ENCODE measurements at regions not wholly inside any gene's neighbourhood (a gene's known extent, or its start where the extent isn't known, plus 50 kb on each side); places are given as distances from the start of the nearest gene placed in this dataset.

GRCh38 chr6:6909111-6909510, 198.7 kb upstream of the RREB1 start:
- no peak for TF ChIP-seq POLR2AphosphoS5 (IDR thresholded peaks at IDR 0.05; ENCODE audit: low read depth)
- no peak for TF ChIP-seq STAT1 (IDR thresholded peaks at IDR 0.05; ENCODE audit: unreplicated experiment)
- TF ChIP-seq, protein P1, sequence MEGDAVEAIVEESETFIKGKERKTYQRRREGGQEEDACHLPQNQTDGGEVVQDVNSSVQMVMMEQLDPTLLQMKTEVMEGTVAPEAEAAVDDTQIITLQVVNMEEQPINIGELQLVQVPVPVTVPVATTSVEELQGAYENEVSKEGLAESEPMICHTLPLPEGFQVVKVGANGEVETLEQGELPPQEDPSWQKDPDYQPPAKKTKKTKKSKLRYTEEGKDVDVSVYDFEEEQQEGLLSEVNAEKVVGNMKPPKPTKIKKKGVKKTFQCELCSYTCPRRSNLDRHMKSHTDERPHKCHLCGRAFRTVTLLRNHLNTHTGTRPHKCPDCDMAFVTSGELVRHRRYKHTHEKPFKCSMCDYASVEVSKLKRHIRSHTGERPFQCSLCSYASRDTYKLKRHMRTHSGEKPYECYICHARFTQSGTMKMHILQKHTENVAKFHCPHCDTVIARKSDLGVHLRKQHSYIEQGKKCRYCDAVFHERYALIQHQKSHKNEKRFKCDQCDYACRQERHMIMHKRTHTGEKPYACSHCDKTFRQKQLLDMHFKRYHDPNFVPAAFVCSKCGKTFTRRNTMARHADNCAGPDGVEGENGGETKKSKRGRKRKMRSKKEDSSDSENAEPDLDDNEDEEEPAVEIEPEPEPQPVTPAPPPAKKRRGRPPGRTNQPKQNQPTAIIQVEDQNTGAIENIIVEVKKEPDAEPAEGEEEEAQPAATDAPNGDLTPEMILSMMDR (conservative IDR thresholded peaks at IDR 0.05; ENCODE audit: low read depth in 2 of 2) = no peak
- TF ChIP-seq, protein P2, sequence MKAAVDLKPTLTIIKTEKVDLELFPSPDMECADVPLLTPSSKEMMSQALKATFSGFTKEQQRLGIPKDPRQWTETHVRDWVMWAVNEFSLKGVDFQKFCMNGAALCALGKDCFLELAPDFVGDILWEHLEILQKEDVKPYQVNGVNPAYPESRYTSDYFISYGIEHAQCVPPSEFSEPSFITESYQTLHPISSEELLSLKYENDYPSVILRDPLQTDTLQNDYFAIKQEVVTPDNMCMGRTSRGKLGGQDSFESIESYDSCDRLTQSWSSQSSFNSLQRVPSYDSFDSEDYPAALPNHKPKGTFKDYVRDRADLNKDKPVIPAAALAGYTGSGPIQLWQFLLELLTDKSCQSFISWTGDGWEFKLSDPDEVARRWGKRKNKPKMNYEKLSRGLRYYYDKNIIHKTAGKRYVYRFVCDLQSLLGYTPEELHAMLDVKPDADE (IDR thresholded peaks at IDR 0.05) = no peak
- TF ChIP-seq EZH2 (IDR thresholded peaks at IDR 0.05; ENCODE audit: low read depth, unreplicated experiment) = no peak
- TF ChIP-seq, protein P3, sequence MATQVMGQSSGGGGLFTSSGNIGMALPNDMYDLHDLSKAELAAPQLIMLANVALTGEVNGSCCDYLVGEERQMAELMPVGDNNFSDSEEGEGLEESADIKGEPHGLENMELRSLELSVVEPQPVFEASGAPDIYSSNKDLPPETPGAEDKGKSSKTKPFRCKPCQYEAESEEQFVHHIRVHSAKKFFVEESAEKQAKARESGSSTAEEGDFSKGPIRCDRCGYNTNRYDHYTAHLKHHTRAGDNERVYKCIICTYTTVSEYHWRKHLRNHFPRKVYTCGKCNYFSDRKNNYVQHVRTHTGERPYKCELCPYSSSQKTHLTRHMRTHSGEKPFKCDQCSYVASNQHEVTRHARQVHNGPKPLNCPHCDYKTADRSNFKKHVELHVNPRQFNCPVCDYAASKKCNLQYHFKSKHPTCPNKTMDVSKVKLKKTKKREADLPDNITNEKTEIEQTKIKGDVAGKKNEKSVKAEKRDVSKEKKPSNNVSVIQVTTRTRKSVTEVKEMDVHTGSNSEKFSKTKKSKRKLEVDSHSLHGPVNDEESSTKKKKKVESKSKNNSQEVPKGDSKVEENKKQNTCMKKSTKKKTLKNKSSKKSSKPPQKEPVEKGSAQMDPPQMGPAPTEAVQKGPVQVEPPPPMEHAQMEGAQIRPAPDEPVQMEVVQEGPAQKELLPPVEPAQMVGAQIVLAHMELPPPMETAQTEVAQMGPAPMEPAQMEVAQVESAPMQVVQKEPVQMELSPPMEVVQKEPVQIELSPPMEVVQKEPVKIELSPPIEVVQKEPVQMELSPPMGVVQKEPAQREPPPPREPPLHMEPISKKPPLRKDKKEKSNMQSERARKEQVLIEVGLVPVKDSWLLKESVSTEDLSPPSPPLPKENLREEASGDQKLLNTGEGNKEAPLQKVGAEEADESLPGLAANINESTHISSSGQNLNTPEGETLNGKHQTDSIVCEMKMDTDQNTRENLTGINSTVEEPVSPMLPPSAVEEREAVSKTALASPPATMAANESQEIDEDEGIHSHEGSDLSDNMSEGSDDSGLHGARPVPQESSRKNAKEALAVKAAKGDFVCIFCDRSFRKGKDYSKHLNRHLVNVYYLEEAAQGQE (IDR thresholded peaks at IDR 0.05; ENCODE audit: unreplicated experiment) = no peak
- TF ChIP-seq JUNB (IDR thresholded peaks at IDR 0.05; ENCODE audit: unreplicated experiment) = no peak
- TF ChIP-seq ZNF114 (CRISPR knock-in tag; IDR thresholded peaks at IDR 0.05) = no peak
- TF ChIP-seq EZH2phosphoT487 (IDR thresholded peaks at IDR 0.05; ENCODE audit: unreplicated experiment) = no peak
- TF ChIP-seq NANOG (IDR thresholded peaks at IDR 0.05; ENCODE audit: borderline replicate concordance) = no peak
- TF ChIP-seq ZNF331 (CRISPR knock-in tag; IDR thresholded peaks at IDR 0.05; ENCODE audit: low read depth) = no peak
- TF ChIP-seq, protein P4, sequence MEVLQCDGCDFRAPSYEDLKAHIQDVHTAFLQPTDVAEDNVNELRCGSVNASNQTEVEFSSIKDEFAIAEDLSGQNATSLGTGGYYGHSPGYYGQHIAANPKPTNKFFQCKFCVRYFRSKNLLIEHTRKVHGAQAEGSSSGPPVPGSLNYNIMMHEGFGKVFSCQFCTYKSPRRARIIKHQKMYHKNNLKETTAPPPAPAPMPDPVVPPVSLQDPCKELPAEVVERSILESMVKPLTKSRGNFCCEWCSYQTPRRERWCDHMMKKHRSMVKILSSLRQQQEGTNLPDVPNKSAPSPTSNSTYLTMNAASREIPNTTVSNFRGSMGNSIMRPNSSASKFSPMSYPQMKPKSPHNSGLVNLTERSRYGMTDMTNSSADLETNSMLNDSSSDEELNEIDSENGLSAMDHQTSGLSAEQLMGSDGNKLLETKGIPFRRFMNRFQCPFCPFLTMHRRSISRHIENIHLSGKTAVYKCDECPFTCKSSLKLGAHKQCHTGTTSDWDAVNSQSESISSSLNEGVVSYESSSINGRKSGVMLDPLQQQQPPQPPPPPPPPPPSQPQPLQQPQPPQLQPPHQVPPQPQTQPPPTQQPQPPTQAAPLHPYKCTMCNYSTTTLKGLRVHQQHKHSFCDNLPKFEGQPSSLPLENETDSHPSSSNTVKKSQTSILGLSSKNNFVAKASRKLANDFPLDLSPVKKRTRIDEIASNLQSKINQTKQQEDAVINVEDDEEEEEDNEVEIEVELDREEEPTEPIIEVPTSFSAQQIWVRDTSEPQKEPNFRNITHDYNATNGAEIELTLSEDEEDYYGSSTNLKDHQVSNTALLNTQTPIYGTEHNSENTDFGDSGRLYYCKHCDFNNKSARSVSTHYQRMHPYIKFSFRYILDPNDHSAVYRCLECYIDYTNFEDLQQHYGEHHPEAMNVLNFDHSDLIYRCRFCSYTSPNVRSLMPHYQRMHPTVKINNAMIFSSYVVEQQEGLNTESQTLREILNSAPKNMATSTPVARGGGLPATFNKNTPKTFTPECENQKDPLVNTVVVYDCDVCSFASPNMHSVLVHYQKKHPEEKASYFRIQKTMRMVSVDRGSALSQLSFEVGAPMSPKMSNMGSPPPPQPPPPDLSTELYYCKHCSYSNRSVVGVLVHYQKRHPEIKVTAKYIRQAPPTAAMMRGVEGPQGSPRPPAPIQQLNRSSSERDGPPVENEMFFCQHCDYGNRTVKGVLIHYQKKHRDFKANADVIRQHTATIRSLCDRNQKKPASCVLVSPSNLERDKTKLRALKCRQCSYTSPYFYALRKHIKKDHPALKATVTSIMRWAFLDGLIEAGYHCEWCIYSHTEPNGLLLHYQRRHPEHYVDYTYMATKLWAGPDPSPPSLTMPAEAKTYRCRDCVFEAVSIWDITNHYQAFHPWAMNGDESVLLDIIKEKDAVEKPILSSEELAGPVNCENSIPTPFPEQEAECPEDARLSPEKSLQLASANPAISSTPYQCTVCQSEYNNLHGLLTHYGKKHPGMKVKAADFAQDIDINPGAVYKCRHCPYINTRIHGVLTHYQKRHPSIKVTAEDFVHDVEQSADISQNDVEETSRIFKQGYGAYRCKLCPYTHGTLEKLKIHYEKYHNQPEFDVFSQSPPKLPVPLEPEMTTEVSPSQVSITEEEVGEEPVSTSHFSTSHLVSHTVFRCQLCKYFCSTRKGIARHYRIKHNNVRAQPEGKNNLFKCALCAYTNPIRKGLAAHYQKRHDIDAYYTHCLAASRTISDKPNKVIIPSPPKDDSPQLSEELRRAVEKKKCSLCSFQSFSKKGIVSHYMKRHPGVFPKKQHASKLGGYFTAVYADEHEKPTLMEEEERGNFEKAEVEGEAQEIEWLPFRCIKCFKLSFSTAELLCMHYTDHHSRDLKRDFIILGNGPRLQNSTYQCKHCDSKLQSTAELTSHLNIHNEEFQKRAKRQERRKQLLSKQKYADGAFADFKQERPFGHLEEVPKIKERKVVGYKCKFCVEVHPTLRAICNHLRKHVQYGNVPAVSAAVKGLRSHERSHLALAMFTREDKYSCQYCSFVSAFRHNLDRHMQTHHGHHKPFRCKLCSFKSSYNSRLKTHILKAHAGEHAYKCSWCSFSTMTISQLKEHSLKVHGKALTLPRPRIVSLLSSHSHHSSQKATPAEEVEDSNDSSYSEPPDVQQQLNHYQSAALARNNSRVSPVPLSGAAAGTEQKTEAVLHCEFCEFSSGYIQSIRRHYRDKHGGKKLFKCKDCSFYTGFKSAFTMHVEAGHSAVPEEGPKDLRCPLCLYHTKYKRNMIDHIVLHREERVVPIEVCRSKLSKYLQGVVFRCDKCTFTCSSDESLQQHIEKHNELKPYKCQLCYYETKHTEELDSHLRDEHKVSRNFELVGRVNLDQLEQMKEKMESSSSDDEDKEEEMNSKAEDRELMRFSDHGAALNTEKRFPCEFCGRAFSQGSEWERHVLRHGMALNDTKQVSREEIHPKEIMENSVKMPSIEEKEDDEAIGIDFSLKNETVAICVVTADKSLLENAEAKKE (CRISPR knock-in tag; IDR thresholded peaks at IDR 0.05) = no peak
- TF ChIP-seq CREB1 (CRISPR knock-in tag; IDR thresholded peaks at IDR 0.05; ENCODE audit: low read depth) = no peak
- no peak overlapping the region for H3K4me3 ChIP-seq
- Mint-ChIP-seq H3K4me1 (0 out of 3 replicates have a peak, but pooled peaks cover 3% of the 10 kb centered on the region), H3K27ac (no peak overlapping the region), H3K36me3 (ENCODE audit: low read depth) (no peaks in the 10 kb centered on the region), H3K4me3 (no peak overlapping the region), H3K27me3 (ENCODE audit: insufficient read depth, low read depth, poor library complexity) (no peaks in the 10 kb centered on the region), H3K9me3 (no peaks in the 10 kb centered on the region; the same call in 2 of the 3 replicates)
- no peak overlapping the region for H3K4me2 ChIP-seq
- no peak for ATAC-seq
- H3K9me2 ChIP-seq (ENCODE audit: insufficient read depth) = no peaks in the 10 kb centered on the region
- H3F3A ChIP-seq (replicated peaks; ENCODE audit: low read depth) = no peaks in the 10 kb centered on the region
- H3K79me2 ChIP-seq (replicated peaks; ENCODE audit: insufficient read depth) = no peaks in the 10 kb centered on the region
- H3K27me3 ChIP-seq (ENCODE audit: insufficient read depth) = no peaks in the 10 kb centered on the region
- DNase-seq (ENCODE audit: low spot score) = no peak
- H3K27ac ChIP-seq (ENCODE audit: low read depth) = no peak overlapping the region
- no peaks in the 10 kb centered on the region for H3K4me1 ChIP-seq (ENCODE audit: insufficient read depth)
- no peaks in the 10 kb centered on the region for H3K36me3 ChIP-seq (ENCODE audit: insufficient read depth)
- no peaks in the 10 kb centered on the region for H4K20me1 ChIP-seq (replicated peaks; ENCODE audit: insufficient read depth)
- peak overlapping the region; percentile 59; the same call in 1 of the 2 replicates for H2AFZ ChIP-seq
